ENCODE measurements at regions not wholly inside any gene's neighbourhood (a gene's known extent, or its start where the extent isn't known, plus 50 kb on each side); places are given as distances from the start of the nearest gene placed in this dataset.
"Not testable (repeated sequence)": the region's sequence is repeated elsewhere in the genome, so short reads cannot be mapped to it uniquely, and the experiment has no call there.

- DNase-seq, result no peak
Measured at GRCh38 chr7:82701949-82702348, 258.4 kb upstream of the CACNA2D1 start.

- peak; percentile 77 for DNase-seq
Measured at GRCh38 chr7:82700741-82701140, 257.2 kb upstream of the CACNA2D1 start.

- DNase-seq, result no peak
Measured at GRCh38 chr7:82699773-82700186, 256.2 kb upstream of the CACNA2D1 start.

- no peak for DNase-seq
Measured at GRCh38 chr7:82697897-82698296, 254.3 kb upstream of the CACNA2D1 start.

DNA sequence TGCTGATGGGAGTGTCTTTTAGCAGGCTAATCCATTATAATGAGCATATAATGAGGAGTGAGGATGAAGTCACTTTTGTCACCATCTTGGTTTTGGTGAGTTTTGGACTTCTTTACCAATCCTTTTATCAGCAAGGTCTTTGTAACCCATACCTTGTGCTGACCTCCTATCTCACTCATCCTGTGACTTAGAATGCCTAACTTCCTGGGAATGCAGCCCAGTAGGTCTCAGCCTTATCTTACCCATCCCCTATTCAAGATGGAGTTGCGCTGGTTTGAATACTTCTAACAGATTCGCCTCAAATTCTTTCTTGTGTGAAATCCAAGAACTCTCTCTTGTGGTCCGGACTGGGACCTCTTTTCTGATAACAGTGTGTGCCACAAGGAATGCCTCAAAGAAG, 253.1 kb upstream of the CACNA2D1 start:
- DNase-seq, result no peak

- DNase-seq, result no peak
Measured at GRCh38 chr7:82694022-82694421, 250.4 kb upstream of the CACNA2D1 start.

DNA sequence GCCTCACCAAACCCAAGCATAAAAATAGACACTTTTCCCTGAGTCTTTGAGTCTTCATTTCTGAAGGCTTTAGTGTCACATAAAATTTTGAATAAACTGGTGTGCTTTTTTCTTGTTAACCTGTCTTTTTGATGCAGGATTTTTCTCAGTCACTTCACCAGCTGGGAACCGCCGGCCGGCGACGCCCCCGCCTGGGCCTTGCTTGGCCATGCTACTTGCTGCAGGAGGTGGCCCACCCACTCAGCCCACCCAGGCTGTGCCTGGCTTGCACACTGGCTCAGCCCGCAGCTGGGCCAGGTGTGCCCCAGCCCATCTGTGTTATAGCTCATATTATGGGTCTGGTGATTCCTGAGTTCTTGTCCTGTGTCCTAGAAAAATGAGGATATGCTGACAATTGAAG, 247.4 kb upstream of the CACNA2D1 start:
- no peak for DNase-seq

- no peak for DNase-seq
Measured at GRCh38 chr7:82685214-82685613, 241.6 kb upstream of the CACNA2D1 start.

DNA sequence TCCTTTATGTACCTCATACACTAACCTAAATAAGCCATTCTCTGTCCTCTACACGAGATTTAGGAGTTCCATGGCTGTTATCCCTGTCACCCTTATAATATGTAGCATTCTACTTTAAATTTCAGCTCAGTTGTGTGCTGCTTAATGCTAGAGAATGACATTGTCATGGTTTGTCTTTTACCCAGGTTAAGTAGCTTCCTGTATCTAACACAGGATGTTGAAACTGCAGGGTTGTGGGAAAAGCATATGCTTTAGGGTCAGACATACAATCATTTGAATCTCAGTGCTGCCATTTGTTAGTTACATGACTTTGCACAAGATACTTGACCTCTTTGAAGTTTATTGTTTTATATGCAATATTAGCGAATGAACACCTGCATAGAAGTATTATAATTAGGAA, 235.1 kb upstream of the CACNA2D1 start:
- DNase-seq, result no peak

DNA sequence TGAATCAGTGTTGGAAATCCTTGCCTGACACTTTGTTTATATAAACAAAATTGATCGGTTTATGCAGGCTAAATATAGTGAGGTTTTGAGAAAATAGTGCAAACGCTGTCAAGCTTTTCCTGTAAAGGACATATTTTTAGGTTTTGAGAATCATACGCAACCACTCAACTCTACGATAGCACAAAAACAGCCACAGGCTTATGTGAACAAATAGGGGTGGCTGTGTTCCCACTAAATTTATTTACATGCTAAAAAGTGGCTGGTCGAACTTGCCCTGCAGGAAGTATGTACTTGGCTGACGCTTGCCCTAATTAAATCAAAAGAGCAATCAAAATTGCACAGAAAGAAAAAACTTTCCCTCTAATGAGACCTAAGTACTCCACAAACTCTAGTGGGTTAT, 234.7 kb upstream of the CACNA2D1 start:
- no peak for DNase-seq

GRCh38 chr7:82677493-82677892, 233.9 kb upstream of the CACNA2D1 start:
- peak; percentile 9 for DNase-seq

GRCh38 chr7:82676777-82677463, 233.3 kb upstream of the CACNA2D1 start:
- peak; percentile 50 for DNase-seq

DNA sequence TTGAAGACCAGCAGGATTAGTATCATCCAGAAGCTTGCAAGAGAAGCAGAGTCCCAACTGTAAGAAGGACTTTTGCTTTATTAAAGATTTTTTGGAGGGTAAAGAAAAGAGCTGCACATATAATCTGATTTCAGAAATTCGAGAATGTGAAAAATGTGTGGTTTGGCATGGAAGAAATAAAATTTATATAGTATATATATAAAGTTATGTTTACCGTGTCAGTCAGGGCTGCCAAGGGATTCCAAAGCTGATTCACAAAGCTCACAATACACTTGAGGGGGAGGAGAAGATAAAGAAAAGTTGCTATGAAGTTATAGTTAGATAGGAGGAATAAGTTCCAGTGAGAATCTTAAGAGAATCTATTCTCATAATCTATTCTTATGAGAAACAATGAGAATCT, 231.8 kb upstream of the CACNA2D1 start:
- no peak for DNase-seq

- no peak for DNase-seq
Measured at GRCh38 chr7:82674268-82674667, 230.7 kb upstream of the CACNA2D1 start.

DNA sequence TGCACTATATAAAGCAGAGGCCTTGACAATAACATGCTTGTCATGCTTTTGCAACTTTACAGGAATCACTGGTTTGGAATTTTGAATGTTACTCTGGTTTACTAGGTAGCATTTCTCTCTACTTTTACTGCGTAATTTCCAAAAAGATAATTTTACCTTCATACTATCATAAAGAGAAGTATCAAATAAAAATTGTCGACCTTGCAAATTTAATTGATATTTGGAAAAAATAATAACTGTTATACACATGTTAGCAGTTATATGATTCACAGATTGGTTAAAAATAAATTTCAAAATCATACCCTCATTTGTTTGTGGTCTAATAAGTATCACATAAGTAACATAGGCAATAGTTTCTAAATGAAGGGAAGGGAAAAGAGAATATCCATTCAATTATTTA, 228.5 kb upstream of the CACNA2D1 start:
- no peak for DNase-seq

- no peak for DNase-seq
Measured at GRCh38 chr7:82669141-82669540, 225.6 kb upstream of the CACNA2D1 start.

- DNase-seq, result no peak
Measured at GRCh38 chr7:82668676-82669075, 225.1 kb upstream of the CACNA2D1 start.

- no peak for DNase-seq
Measured at GRCh38 chr7:82665966-82666507, 222.5 kb upstream of the CACNA2D1 start.

DNA sequence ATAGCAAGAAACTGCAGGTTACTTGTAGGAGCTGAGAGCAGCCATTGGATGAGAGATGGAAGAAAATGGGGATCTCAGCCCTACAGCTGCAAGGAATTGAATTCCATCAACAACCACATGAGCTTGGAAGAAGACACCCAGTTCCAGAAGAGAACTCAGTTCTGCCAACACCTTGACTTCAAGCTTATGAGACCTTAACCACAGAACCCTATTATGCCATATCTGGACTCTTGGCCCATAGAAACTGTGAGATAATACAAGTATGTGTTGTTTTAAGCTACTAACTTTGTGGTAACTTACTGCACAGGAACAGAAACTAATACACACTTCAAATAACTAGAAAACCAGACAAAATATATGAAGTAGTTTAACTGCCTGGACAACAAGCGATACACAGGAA, 212.4 kb upstream of the CACNA2D1 start:
- DNase-seq, result no peak

DNA sequence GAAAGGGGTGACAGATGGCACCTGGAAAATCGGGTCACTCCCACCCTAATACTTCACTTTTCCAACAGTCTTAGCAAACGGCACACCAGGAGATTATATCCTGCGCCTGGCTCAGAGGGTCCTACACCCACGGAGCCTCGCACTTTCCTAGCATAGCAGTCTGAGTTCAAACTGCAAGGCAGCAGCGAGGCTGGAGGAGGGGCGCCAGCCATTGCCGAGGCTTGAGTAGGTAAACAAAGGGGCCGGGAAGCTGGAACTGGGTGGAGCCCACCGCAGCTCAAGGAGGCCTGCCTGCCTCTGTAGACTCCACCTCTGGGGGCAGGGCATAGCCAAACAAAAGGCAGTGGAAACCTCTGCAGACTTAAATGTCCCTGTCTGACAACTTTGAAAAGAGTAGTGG, 206.5 kb upstream of the CACNA2D1 start:
- DNase-seq, result not testable (repeated sequence)

GRCh38 chr7:82633592-82633991, 190.0 kb upstream of the CACNA2D1 start:
- DNase-seq, result peak; percentile 44

DNA sequence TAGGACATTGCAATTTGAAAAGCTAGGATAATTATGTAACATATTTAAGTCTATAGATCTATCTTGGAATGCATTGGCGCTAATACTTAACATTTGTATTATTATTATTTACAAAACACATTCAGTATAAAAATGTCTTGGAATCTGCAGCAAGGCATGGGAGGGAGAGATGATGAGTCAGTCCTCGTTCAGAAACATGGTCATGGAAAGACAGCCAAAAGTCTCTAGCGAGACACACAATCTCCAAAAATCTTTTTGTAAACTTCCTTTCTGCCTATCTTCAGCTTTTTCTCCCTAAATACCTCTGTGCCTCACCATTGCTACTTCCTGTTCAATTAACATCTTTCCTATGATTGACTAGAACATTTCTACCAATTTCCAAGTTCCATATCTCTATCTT, 188.4 kb upstream of the CACNA2D1 start:
- no peak for DNase-seq

GRCh38 chr7:82629583-82629982, 186.0 kb upstream of the CACNA2D1 start:
- DNase-seq, result no peak

GRCh38 chr7:82625377-82625776, 181.8 kb upstream of the CACNA2D1 start:
- no peak for DNase-seq

DNA sequence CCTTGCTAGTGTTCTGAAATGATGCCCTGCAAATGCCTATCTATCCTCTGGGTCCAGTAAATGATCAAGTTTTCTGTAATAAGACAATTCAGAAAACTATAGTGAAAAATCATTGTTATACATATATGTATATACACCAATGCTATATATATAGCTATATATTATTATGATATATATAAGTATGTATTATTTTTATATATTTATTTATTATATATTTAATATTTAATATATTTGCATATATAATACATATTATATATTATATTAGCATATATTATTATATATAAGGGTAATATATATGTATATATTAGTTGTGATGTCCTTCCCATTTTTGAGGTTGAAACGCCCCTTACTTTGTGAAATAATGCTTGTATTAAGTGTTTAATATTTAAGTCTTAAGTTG, 181.4 kb upstream of the CACNA2D1 start:
- DNase-seq, result no peak
